Adrenal gland (tissue), 9 donors: ENCODE measurements at regions not wholly inside any gene's neighbourhood (a gene's known extent, or its start where the extent isn't known, plus 50 kb on each side); places are given as distances from the start of the nearest gene placed in this dataset.

Experiments
- DNase-seq, 7 donors: peaks; one replicate each; pipeline ENCODE4 v3.0.0-alpha.2; 2019 to 2020
- H3K27ac ChIP-seq, 5 donors: fragments of 200-600 bp; sonication (generic) in 4 of 5; 1 replicate in 3 of 5; 2 replicates in 2 of 5; pipeline versions ENCODE4 v1.5.1 to v1.8.0; 2016 to 2020; ENCODE audit warnings: mild to moderate bottlenecking in 1 of 5
- H3K27me3 ChIP-seq: fragments of 200-600 bp; 2 replicates; pipeline ENCODE4 v1.8.0; 2021
- H3K36me3 ChIP-seq, 2 donors: fragments of 200-600 bp; replicated peaks in 1 of 2; 1 replicate in 1 of 2; 2 replicates in 1 of 2; pipeline versions ENCODE4 v1.5.1 to v1.8.0; 2018 to 2022
- H3K4me1 ChIP-seq, 2 donors: fragments of 200-600 bp; replicated peaks in 1 of 2; 1 replicate in 1 of 2; 2 replicates in 1 of 2; pipeline versions ENCODE4 v1.5.1 to v1.8.0; 2018 to 2021
- H3K4me3 ChIP-seq, 4 donors: fragments of 200-600 bp; sonication (generic) in 3 of 4; one replicate each; pipeline ENCODE4 v1.5.1; 2016 to 2018
- H3K9me3 ChIP-seq, 3 donors: fragments of 200-600 bp; sonication (generic) in 1 of 3; replicated peaks in 1 of 3; 1 replicate in 2 of 3; 2 replicates in 1 of 3; pipeline versions ENCODE4 v1.5.1 to v1.8.0; 2016 to 2021
- CTCF ChIP-seq, 6 experiments: fragments of 450-650 bp in 4 of 6; fragments of 200-600 bp in 2 of 6; sonication (generic) in 1 of 6; IDR thresholded peaks; 1 replicate in 5 of 6; 2 replicates in 1 of 6; pipeline versions ENCODE4 v1.5.1 to v1.8.0; 2016 to 2021; ENCODE audit warnings: antibody characterized with exemption in 6 of 6, mild to moderate bottlenecking in 2 of 6, moderate library complexity in 1 of 6
- POLR2A ChIP-seq, 2 donors: fragments of 450-650 bp; IDR thresholded peaks; one replicate each; pipeline ENCODE4 v1.6.1; 2017; ENCODE audit warnings: antibody characterized with exemption in 2 of 2, mild to moderate bottlenecking in 2 of 2, moderate library complexity in 1 of 2
- WGBS, 4 donors: extraction: QIAGEN DNeasy Blood & Tissue Kit in 2 of 4; methylation state at CpG; one replicate each; pipeline versions ENCODE4 v1.1.5 to v1.1.7; 2013 to 2017; 5-methylcytosine and 5-hydroxymethylcytosine counted together
- intact Hi-C, 2 donors: fragments of 100-400 bp; cut with DNase I; formaldehyde crosslinking; loops; one replicate each; pipeline versions ENCODE4 v1.14.1 to v1.15.0; 2022 to 2023
- donor health status: healthy with polysubstance abuse.
- donor health status: Bipolar disorder and iron deficiency.
- donor health status: DM: yes; HTN: yes; CAD: no.
- donor health status: DM: no; HTN: no; CAD: no.
- donor health status: DM: no; HTN: no; CAD: no.

- WGBS, 4 donors, result 88 to 92% (median 91%) methylated on average over 21 to 22 of the region's 22 CpGs
- peak overlapping the region in 1 of 5 donors; percentile 31 for H3K27ac ChIP-seq
- H3K27me3 ChIP-seq, result no peaks in the 10 kb centered on the region
- no peak for DNase-seq
- H3K4me3 ChIP-seq, result no peak overlapping the region
- TF ChIP-seq POLR2A (IDR thresholded peaks at IDR 0.05) (no peak), CTCF (IDR thresholded peaks at IDR 0.05) (no peak)
- intact Hi-C loops, result no loop called here
- no peaks in the 10 kb centered on the region for H3K9me3 ChIP-seq
- H3K36me3 ChIP-seq, result no peaks in the 10 kb centered on the region
- peaks cover 9 to 33% of the 10 kb centered on the region in 2 donors for H3K4me1 ChIP-seq
Measured at GRCh38 chr12:123077298-123078119, 73.4 kb downstream of the PITPNM2 start.

DNA sequence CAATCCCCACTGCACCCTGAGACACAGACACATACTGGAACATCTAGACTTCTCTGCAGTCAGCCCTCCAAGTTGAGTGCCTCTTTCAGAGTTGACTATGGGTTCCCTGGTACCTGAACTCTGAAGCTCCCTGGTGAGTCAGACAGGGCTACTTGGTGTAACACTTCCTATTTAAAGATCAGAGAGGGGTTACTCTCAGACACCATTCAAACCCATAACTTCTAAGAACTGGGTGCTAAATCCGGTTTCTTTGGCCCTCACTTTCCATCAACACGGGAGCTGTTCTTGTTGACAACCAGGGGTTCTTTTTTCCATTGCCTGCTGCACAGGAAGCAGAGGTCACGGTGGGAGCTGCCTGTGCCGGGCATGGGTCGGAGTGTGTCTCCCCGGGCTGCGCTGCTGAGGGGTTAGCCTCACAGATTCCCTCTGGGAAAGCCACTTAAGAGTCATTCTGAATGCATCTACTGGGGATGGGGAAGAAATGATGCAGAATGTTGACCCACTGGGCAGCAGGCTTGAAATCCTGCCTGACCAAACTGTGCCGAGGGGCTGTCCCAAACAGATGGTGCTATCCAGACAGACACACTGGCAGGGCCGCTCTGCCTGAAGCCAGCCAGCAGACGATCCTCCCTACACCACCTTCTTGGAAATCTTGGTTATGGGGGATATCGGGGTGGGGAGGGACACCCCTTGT is 74.1 kb downstream of the PITPNM2 start:
- Histone ChIP-seq H3K27ac (peak overlapping the region in 1 of 5 donors; percentile 31), H3K9me3 (no peaks in the 10 kb centered on the region), H3K4me1 (peaks cover 9 to 28% of the 10 kb centered on the region in 2 donors), H3K4me3 (no peak overlapping the region), H3K27me3 (no peaks in the 10 kb centered on the region), H3K36me3 (no peaks in the 10 kb centered on the region)
- TF ChIP-seq POLR2A (IDR thresholded peaks at IDR 0.05), result no peak
- TF ChIP-seq CTCF (IDR thresholded peaks at IDR 0.05), result no peak
- no peak for DNase-seq
- 66 to 81% (median 75%) methylated on average over 11 of the region's 11 CpGs for WGBS, 4 donors
- intact Hi-C loops, result no loop called here

- intact Hi-C loops, result no loop called here
- H3K27ac ChIP-seq, result no peak overlapping the region
Measured at GRCh38 chr12:123075646-123076171, 75.2 kb downstream of the PITPNM2 start.

More at GRCh38 chr12:123075646-123076171, 75.2 kb downstream of the PITPNM2 start:
- Histone ChIP-seq H3K4me1 (peaks cover 10 to 37% of the 10 kb centered on the region in 2 donors), H3K9me3 (no peaks in the 10 kb centered on the region), H3K27me3 (no peaks in the 10 kb centered on the region), H3K4me3 (no peak overlapping the region), H3K36me3 (no peaks in the 10 kb centered on the region)
- WGBS, 4 donors, result 81 to 83% (median 82%) methylated on average over 12 to 16 of the region's 16 CpGs
- TF ChIP-seq CTCF (IDR thresholded peaks at IDR 0.05) (no peak), POLR2A (IDR thresholded peaks at IDR 0.05) (no peak)
- no peak for DNase-seq
